ENCODE measurements at regions not wholly inside any gene's neighbourhood (a gene's known extent, or its start where the extent isn't known, plus 50 kb on each side); places are given as distances from the start of the nearest gene placed in this dataset.

- TF ChIP-seq CTCF (IDR thresholded peaks at IDR 0.05) (no peak), POLR2AphosphoS5 (IDR thresholded peaks at IDR 0.05; ENCODE audit: insufficient read depth in 1 of 2, low read depth in 1 of 2) (no peak), POLR2A (IDR thresholded peaks at IDR 0.05) (no peak)
Observed at GRCh38 chr4:115501656-115502055, 388.2 kb upstream of the NDST4 start.

All from vagina (tissue), 2 donors.